Activated naive CD8-positive, alpha-beta T cell treated with anti-CD3 and anti-CD28 coated beads for 36 hours (primary cell): ENCODE measurements at regions not wholly inside any gene's neighbourhood (a gene's known extent, or its start where the extent isn't known, plus 50 kb on each side); places are given as distances from the start of the nearest gene placed in this dataset.
"Not testable (repeated sequence)": the region's sequence is repeated elsewhere in the genome, so short reads cannot be mapped to it uniquely, and the experiment has no call there.

Source experiments
- DNase-seq: peaks from one replicate; pipeline ENCODE4 v3.0.0; 2021
- H3K27ac Mint-ChIP-seq: one replicate; pipeline ENCODE4 v1.8.0; 2022; ENCODE audit warnings: mild to moderate bottlenecking, moderate library complexity, mixed read lengths
- H3K27me3 Mint-ChIP-seq: one replicate; pipeline ENCODE4 v1.8.0; 2022; ENCODE audit warnings: mild to moderate bottlenecking, mixed read lengths
- H3K36me3 Mint-ChIP-seq: one replicate; pipeline ENCODE4 v1.8.0; 2021; ENCODE audit warnings: mild to moderate bottlenecking, mixed read lengths
- H3K4me1 Mint-ChIP-seq: one replicate; pipeline ENCODE4 v1.8.0; 2021; ENCODE audit warnings: mixed read lengths
- H3K4me3 Mint-ChIP-seq: one replicate; pipeline ENCODE4 v1.8.0; 2022; ENCODE audit warnings: mild to moderate bottlenecking, moderate library complexity, mixed read lengths
- H3K9me3 Mint-ChIP-seq: one replicate; pipeline ENCODE4 v1.8.0; 2022; ENCODE audit warnings: mixed read lengths

GRCh38 chr4:141356321-141356962 is 135.7 kb downstream of the ZNF330 start:
- Mint-ChIP-seq H3K36me3 (no peaks in the 10 kb centered on the region), H3K27ac (no peak overlapping the region), H3K4me3 (no peak overlapping the region)

DNA sequence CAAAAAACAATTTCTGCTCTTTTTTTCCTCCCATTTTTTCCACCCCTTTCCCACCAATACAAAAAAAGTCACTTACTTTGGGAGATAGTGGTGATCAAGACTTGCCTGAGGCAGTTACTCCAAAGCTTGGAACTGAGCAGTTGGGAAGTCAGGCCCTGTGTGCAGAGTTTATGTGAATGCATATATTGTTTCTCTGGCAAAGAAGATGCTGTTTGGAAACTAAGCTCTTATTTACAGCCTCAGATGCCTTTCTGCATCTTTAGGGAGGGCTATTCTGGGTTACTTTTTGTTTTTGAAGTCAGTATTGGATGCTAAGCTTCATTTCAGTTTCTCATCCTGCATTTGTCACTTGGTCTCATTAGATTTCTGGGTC is 136.3 kb downstream of the ZNF330 start:
- no peaks in the 10 kb centered on the region for H3K36me3 Mint-ChIP-seq
- peaks cover 4% of the 10 kb centered on the region for H3K27me3 Mint-ChIP-seq
- H3K4me1 Mint-ChIP-seq: no peaks in the 10 kb centered on the region
- no peak overlapping the region for H3K4me3 Mint-ChIP-seq
- DNase-seq: no peak
- H3K27ac Mint-ChIP-seq: no peak overlapping the region
- peaks cover 5% of the 10 kb centered on the region for H3K9me3 Mint-ChIP-seq

More at GRCh38 chr4:141356321-141356962, 135.7 kb downstream of the ZNF330 start:
- Mint-ChIP-seq H3K9me3 (peaks cover 3% of the 10 kb centered on the region), H3K27me3 (peaks cover 4% of the 10 kb centered on the region), H3K4me1 (no peaks in the 10 kb centered on the region)
- no peak for DNase-seq

DNA sequence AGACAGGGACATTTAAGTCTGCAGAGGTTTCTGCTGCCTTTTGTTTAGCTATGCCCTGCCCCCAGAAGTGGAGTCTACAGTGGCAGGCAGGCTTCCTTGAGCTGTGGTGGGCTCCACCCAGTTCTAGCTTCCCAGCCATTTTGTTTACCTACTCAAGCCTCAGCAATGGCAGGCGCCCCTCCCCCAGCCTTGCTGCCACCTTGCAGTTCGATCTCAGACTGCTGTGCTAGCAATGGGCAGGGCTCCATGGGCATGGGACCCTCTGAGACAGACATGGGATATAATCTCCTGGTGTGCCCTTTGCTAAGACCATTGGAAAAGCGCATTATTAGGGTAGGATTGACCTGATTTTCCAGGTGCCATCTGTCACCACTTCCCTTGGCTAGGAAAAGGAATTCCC is 147.5 kb downstream of the ZNF330 start:
- DNase-seq, H3K27ac Mint-ChIP-seq, H3K27me3 Mint-ChIP-seq, H3K36me3 Mint-ChIP-seq, H3K9me3 Mint-ChIP-seq, H3K4me3 Mint-ChIP-seq, H3K4me1 Mint-ChIP-seq: not testable (repeated sequence)

GRCh38 chr4:141371206-141371605 is 150.5 kb downstream of the ZNF330 start:
- DNase-seq: no peak
- Mint-ChIP-seq H3K27ac (no peak overlapping the region), H3K36me3 (no peaks in the 10 kb centered on the region), H3K9me3 (peaks cover 7% of the 10 kb centered on the region), H3K4me3 (no peak overlapping the region), H3K4me1 (no peaks in the 10 kb centered on the region), H3K27me3 (peaks cover 8% of the 10 kb centered on the region)

DNA sequence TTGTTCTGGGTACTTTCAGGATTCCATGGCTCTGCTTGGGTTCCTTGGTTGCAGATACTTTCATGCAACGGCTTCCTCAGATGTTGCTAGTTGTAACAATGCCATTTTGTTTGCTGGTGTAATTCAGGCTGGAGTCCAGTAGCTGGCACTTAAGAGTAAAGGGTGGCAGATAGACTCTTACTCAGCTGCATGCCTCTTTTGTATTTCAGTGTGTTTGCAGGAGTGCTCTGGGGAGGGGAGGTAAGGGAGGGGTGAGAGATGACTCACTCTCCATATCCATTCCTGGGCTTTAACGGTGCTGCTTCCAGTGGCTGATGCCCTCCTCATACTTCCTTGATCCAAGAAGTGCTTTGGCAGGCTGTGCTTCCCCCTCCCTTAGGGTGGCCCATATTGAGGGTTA is 155.2 kb downstream of the ZNF330 start:
- Mint-ChIP-seq H3K27ac (no peak overlapping the region), H3K9me3 (peaks cover 8% of the 10 kb centered on the region), H3K4me1 (no peaks in the 10 kb centered on the region), H3K4me3 (no peak overlapping the region), H3K27me3 (peaks cover 8% of the 10 kb centered on the region), H3K36me3 (no peaks in the 10 kb centered on the region)
- no peak for DNase-seq

DNA sequence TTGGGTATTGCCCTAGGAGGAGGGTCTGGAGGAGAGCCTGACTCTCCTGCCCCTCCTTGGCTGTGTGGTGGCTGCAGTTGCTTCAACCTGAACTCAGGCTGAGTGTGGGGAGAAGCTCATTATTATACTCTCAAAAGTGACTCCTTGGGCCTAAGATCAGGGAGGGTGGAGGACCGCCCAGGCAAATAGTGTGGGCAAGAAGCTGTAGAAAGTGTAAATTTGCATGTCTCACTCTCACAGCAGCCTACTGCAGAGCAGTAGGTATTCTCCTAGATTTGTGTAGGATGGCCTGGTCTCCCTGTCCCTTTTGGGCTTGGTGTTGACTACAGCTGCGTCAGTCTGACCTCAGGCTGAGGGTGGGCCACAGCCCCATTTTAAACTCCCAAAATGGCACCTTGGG is 156.1 kb downstream of the ZNF330 start:
- H3K4me1 Mint-ChIP-seq: no peaks in the 10 kb centered on the region
- H3K27me3 Mint-ChIP-seq: peaks cover 5% of the 10 kb centered on the region
- no peak overlapping the region for H3K27ac Mint-ChIP-seq
- H3K36me3 Mint-ChIP-seq: no peaks in the 10 kb centered on the region
- no peak overlapping the region for H3K4me3 Mint-ChIP-seq
- no peak for DNase-seq
- peaks cover 8% of the 10 kb centered on the region for H3K9me3 Mint-ChIP-seq

- Mint-ChIP-seq H3K36me3 (no peaks in the 10 kb centered on the region), H3K9me3 (peaks cover 2% of the 10 kb centered on the region), H3K27ac (no peak overlapping the region), H3K27me3 (no peaks in the 10 kb centered on the region), H3K4me1 (no peaks in the 10 kb centered on the region), H3K4me3 (no peak overlapping the region)
- no peak for DNase-seq
Measured at GRCh38 chr4:141387299-141387698, 166.6 kb downstream of the ZNF330 start.

DNA sequence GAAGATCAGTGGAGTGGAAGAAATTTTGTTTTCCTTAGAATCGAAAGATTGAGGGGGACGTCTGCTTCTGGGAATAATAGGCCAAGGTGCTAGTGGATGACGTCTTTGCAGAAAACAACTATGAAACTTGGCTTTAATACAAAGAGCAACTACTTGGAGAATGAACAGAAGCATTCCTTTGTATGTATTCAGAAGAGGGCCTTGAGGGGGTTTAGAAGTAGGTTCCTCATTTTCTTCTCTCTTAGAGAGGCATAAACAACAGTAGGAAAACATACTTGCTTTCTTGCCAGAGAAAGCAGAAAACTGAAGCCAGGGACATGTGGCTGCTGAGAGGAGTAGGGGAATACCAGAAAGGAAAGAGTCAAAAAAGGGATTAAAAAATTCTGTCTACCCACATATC is 167.8 kb downstream of the ZNF330 start:
- no peak overlapping the region for H3K27ac Mint-ChIP-seq
- H3K9me3 Mint-ChIP-seq: no peaks in the 10 kb centered on the region
- no peaks in the 10 kb centered on the region for H3K36me3 Mint-ChIP-seq
- H3K4me3 Mint-ChIP-seq: no peak overlapping the region
- no peak for DNase-seq
- no peaks in the 10 kb centered on the region for H3K4me1 Mint-ChIP-seq
- H3K27me3 Mint-ChIP-seq: no peaks in the 10 kb centered on the region

- Mint-ChIP-seq H3K4me1 (no peaks in the 10 kb centered on the region), H3K27ac (no peak overlapping the region), H3K9me3 (no peaks in the 10 kb centered on the region), H3K36me3 (no peaks in the 10 kb centered on the region), H3K27me3 (no peaks in the 10 kb centered on the region), H3K4me3 (no peak overlapping the region)
- DNase-seq: no peak
Measured at GRCh38 chr4:141389649-141390048, 169.0 kb downstream of the ZNF330 start.

- no peak overlapping the region for H3K4me3 Mint-ChIP-seq
- H3K9me3 Mint-ChIP-seq: no peaks in the 10 kb centered on the region
- H3K4me1 Mint-ChIP-seq: no peaks in the 10 kb centered on the region
- DNase-seq: no peak
- H3K27me3 Mint-ChIP-seq: no peaks in the 10 kb centered on the region
- no peak overlapping the region for H3K27ac Mint-ChIP-seq
- no peaks in the 10 kb centered on the region for H3K36me3 Mint-ChIP-seq
Measured at GRCh38 chr4:141390571-141390970, 169.9 kb downstream of the ZNF330 start.

DNA sequence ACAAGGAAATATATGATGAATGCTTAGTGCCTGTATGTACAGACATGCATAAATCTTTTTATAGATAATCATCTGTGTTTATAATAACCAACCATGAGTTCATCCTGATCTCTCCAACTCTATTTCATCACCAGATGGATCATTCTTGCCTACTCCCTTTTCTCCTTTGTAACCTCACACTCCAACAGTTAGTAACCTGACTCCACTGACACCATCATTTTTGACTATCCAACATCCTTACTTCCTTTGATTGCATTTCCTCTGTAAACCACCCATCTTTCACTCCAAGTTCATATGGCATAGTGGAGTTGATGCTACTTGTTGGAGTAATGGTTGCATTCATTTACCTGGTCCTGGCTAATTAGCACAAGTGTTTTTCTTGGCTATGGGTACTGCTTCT is 170.6 kb downstream of the ZNF330 start:
- no peaks in the 10 kb centered on the region for H3K36me3 Mint-ChIP-seq
- no peaks in the 10 kb centered on the region for H3K9me3 Mint-ChIP-seq
- no peak overlapping the region for H3K4me3 Mint-ChIP-seq
- no peak for DNase-seq
- no peak overlapping the region for H3K27ac Mint-ChIP-seq
- no peaks in the 10 kb centered on the region for H3K27me3 Mint-ChIP-seq
- H3K4me1 Mint-ChIP-seq: no peaks in the 10 kb centered on the region

DNA sequence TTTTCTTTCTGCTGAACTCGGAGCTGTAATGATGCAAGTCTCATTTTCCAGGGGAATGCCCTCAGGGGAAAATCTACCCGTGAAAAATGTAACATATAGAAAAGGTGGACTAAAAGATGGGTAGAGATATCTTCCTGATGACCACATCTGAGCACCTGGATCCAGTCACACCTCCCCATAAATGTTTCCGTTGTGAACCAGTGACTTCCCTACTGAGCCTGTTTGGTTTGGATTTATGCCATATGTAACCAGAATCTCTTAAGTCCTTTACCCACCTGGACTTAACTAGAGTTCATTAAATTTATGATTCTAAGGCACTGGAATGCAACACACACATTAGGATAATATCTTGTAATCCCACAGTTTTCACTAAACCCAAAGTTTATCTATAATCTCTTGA is 171.1 kb downstream of the ZNF330 start:
- Mint-ChIP-seq H3K36me3 (no peaks in the 10 kb centered on the region), H3K4me3 (no peak overlapping the region), H3K4me1 (no peaks in the 10 kb centered on the region), H3K9me3 (no peaks in the 10 kb centered on the region), H3K27ac (no peak overlapping the region), H3K27me3 (no peaks in the 10 kb centered on the region)
- no peak for DNase-seq

- Mint-ChIP-seq H3K36me3 (no peaks in the 10 kb centered on the region), H3K9me3 (no peaks in the 10 kb centered on the region), H3K4me3 (no peak overlapping the region), H3K4me1 (no peaks in the 10 kb centered on the region), H3K27me3 (no peaks in the 10 kb centered on the region), H3K27ac (no peak overlapping the region)
- no peak for DNase-seq
Measured at GRCh38 chr4:141395246-141395830, 174.6 kb downstream of the ZNF330 start.

DNA sequence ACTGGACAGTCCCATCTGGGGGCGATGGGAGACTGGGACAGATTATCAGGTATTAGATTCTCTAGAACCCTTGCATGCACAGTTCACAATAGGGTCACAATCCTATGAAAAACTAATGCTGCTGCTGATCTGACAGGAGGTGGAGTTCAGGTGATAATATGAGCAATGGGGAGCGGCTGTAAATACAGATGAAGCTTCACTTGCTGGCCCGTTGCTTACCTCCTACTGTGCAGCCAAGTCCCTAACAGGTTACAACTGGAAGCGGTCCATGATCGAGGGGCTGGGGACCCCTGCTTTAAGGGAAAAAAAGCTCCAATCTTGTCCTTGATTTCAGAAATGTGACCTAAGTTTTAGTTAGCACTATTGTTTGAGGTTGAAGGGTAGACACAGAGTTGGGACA is 175.2 kb downstream of the ZNF330 start:
- Mint-ChIP-seq H3K4me3 (no peak overlapping the region), H3K36me3 (no peaks in the 10 kb centered on the region), H3K9me3 (no peaks in the 10 kb centered on the region), H3K27me3 (no peaks in the 10 kb centered on the region), H3K27ac (no peak overlapping the region), H3K4me1 (no peaks in the 10 kb centered on the region)
- no peak for DNase-seq

GRCh38 chr4:141402712-141403111 is 182.0 kb downstream of the ZNF330 start:
- Mint-ChIP-seq H3K9me3 (no peaks in the 10 kb centered on the region), H3K4me3 (no peak overlapping the region), H3K27ac (no peak overlapping the region), H3K36me3 (no peaks in the 10 kb centered on the region), H3K4me1 (no peaks in the 10 kb centered on the region), H3K27me3 (no peaks in the 10 kb centered on the region)
- DNase-seq: no peak

DNA sequence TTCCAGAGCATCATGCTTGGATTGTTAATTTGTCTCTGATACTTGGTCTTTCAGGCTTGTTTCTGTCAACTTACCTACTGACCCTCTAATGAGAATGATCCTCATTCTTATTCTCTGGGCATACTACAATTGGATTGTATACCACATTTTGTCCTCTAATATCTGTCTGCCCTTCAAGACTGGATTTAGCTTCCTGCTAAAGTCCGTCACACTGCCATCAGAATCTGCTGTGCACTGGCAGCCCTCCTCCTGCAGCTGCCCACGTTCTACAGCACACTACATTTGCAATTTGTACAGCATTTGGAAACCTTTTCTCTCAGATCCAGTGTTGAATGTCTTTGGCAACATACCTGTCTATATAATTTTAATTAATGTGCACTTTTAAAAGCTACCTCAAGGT is 183.1 kb downstream of the ZNF330 start:
- Mint-ChIP-seq H3K4me1 (no peaks in the 10 kb centered on the region), H3K36me3 (no peaks in the 10 kb centered on the region), H3K4me3 (no peak overlapping the region), H3K27me3 (no peaks in the 10 kb centered on the region), H3K9me3 (no peaks in the 10 kb centered on the region), H3K27ac (no peak overlapping the region)
- DNase-seq: no peak
